Transverse colon (tissue), 3 donors: ENCODE measurements at regions not wholly inside any gene's neighbourhood (a gene's known extent, or its start where the extent isn't known, plus 50 kb on each side); places are given as distances from the start of the nearest gene placed in this dataset.

Source experiments
- EP300 ChIP-seq: sonication (generic); formaldehyde crosslinking; IDR thresholded peaks from one replicate; pipeline ENCODE4 v1.6.1; 2017; ENCODE audit warnings: antibody characterized with exemption, low read depth
- POLR2A ChIP-seq: fragments of 450-650 bp; IDR thresholded peaks from one replicate; pipeline ENCODE4 v1.6.1; 2016; ENCODE audit warnings: antibody characterized with exemption, mild to moderate bottlenecking, moderate library complexity
- TF ChIP-seq, protein P1 (sequence below), 5 experiments: fragments of 200-600 bp in 3 of 5; fragments of 450-650 bp in 2 of 5; sonication (generic) in 3 of 5; IDR thresholded peaks; 1 replicate in 2 of 5; 2 replicates in 3 of 5; pipeline ENCODE4 v1.5.1; 2016 to 2017; ENCODE audit warnings: antibody characterized with exemption in 5 of 5, inconsistent platforms in 3 of 5, mild to moderate bottlenecking in 2 of 5, moderate library complexity in 1 of 5

- TF ChIP-seq, protein P1, sequence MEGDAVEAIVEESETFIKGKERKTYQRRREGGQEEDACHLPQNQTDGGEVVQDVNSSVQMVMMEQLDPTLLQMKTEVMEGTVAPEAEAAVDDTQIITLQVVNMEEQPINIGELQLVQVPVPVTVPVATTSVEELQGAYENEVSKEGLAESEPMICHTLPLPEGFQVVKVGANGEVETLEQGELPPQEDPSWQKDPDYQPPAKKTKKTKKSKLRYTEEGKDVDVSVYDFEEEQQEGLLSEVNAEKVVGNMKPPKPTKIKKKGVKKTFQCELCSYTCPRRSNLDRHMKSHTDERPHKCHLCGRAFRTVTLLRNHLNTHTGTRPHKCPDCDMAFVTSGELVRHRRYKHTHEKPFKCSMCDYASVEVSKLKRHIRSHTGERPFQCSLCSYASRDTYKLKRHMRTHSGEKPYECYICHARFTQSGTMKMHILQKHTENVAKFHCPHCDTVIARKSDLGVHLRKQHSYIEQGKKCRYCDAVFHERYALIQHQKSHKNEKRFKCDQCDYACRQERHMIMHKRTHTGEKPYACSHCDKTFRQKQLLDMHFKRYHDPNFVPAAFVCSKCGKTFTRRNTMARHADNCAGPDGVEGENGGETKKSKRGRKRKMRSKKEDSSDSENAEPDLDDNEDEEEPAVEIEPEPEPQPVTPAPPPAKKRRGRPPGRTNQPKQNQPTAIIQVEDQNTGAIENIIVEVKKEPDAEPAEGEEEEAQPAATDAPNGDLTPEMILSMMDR (IDR thresholded peaks at IDR 0.05) = no peak
- TF ChIP-seq EP300 (no peak), POLR2A (no peak)
These were observed 357.1 kb downstream of the SEMA3D start for GRCh38 chr7:84829719-84830118.
